ENCODE measurements at regions not wholly inside any gene's neighbourhood (a gene's known extent, or its start where the extent isn't known, plus 50 kb on each side); places are given as distances from the start of the nearest gene placed in this dataset.

GRCh38 chr1:244209955-244210354, 158.9 kb downstream of the ZBTB18 start:
- no peak for TF ChIP-seq CTCF (IDR thresholded peaks at IDR 0.05; ENCODE audit: insufficient read depth, low read depth, low read length)
- H3K4me3 ChIP-seq (ENCODE audit: low read depth, low read length): no peak overlapping the region
- no peak for DNase-seq (ENCODE audit: low read depth)

GRCh38 chr1:244210884-244211558, 159.9 kb downstream of the ZBTB18 start:
- peak; percentile 42 for TF ChIP-seq CTCF (IDR thresholded peaks at IDR 0.05; ENCODE audit: insufficient read depth, low read depth, low read length)
- H3K4me3 ChIP-seq (ENCODE audit: low read depth, low read length): no peak overlapping the region
- DNase-seq (ENCODE audit: low read depth): no peak

- no peak for TF ChIP-seq CTCF (IDR thresholded peaks at IDR 0.05; ENCODE audit: insufficient read depth, low read depth, low read length)
- no peak overlapping the region for H3K4me3 ChIP-seq (ENCODE audit: low read depth, low read length)
- DNase-seq (ENCODE audit: low read depth): peak; percentile 57
Observed at GRCh38 chr1:244211559-244211944, 160.5 kb downstream of the ZBTB18 start.

GRCh38 chr1:244212219-244212618, 161.1 kb downstream of the ZBTB18 start:
- DNase-seq (ENCODE audit: low read depth): no peak
- no peak for TF ChIP-seq CTCF (IDR thresholded peaks at IDR 0.05; ENCODE audit: insufficient read depth, low read depth, low read length)
- H3K4me3 ChIP-seq (ENCODE audit: low read depth, low read length): no peak overlapping the region

- TF ChIP-seq CTCF (IDR thresholded peaks at IDR 0.05; ENCODE audit: insufficient read depth, low read depth, low read length): no peak
- DNase-seq (ENCODE audit: low read depth): no peak
- no peak overlapping the region for H3K4me3 ChIP-seq (ENCODE audit: low read depth, low read length)
Observed at GRCh38 chr1:244212797-244213475, 161.9 kb downstream of the ZBTB18 start.

GRCh38 chr1:244214009-244214967, 163.2 kb downstream of the ZBTB18 start:
- H3K4me3 ChIP-seq (ENCODE audit: low read depth, low read length): no peak overlapping the region
- TF ChIP-seq CTCF (IDR thresholded peaks at IDR 0.05; ENCODE audit: insufficient read depth, low read depth, low read length): no peak
- peak; percentile 94 for DNase-seq (ENCODE audit: low read depth)

Measured in fibroblast of villous mesenchyme (primary cell).